PFSK-1 (cell line): ENCODE measurements at regions not wholly inside any gene's neighbourhood (a gene's known extent, or its start where the extent isn't known, plus 50 kb on each side); places are given as distances from the start of the nearest gene placed in this dataset.

Experiments
- POLR2AphosphoS5 ChIP-seq: IDR thresholded peaks from 2 replicates; pipeline ENCODE4 v1.6.1; 2012; ENCODE audit warnings: low read depth, mild to moderate bottlenecking, control low read depth, low read length, moderate library complexity
- SIN3A ChIP-seq: IDR thresholded peaks from 2 replicates; pipeline ENCODE4 v1.6.1; 2012; ENCODE audit warnings: mild to moderate bottlenecking, low read length, moderate library complexity, borderline replicate concordance; ENCODE audit not compliant: insufficient read depth
- TAF1 ChIP-seq: IDR thresholded peaks from 2 replicates; pipeline ENCODE4 v1.6.1; 2012; ENCODE audit warnings: low read length, control low read depth, borderline replicate concordance; ENCODE audit not compliant: insufficient read depth

GRCh38 chrX:40966213-40966820 lies 118.9 kb upstream of the USP9X start:
- TF ChIP-seq TAF1 (no peak; the same call in 1 of the 2 replicates), SIN3A (no peak), POLR2AphosphoS5 (no peak)
